CD4-positive, alpha-beta memory T cell (primary cell): ENCODE measurements at regions not wholly inside any gene's neighbourhood (a gene's known extent, or its start where the extent isn't known, plus 50 kb on each side); places are given as distances from the start of the nearest gene placed in this dataset.
A peak's percentile ranks its signal among the peaks of the same experiment; 100 is the strongest.
"Not testable (repeated sequence)": the region's sequence is repeated elsewhere in the genome, so short reads cannot be mapped to it uniquely, and the experiment has no call there.

ENCODE experiments used
- CTCF ChIA-PET: fragments of 350-600 bp; sonication (Branson Sonifier 250); formaldehyde crosslinking; loops from one replicate; lab custom pipeline; 2021; ENCODE audit warnings: inconsistent platforms; ENCODE audit not compliant: partially characterized antibody; lab: Charles Lee
- POLR2A ChIA-PET: fragments of 350-600 bp; sonication (Branson Sonifier 250); formaldehyde crosslinking; loops from one replicate; lab custom pipeline; 2021; ENCODE audit not compliant: partially characterized antibody; lab: Charles Lee
- DNase-seq, 5 donors: peaks; one replicate each; pipeline versions ENCODE4 v3.0.0 to v3.0.0-alpha.2; 2020 to 2022; ENCODE audit warnings: mixed read lengths in 1 of 5
- H3K27ac ChIP-seq: one replicate; pipeline ENCODE4 v1.7.0; 2013; ENCODE audit warnings: low read depth, low read length
- H3K27me3 ChIP-seq: 2 replicates; pipeline ENCODE4 v1.7.0; 2013; ENCODE audit warnings: mild to moderate bottlenecking, low read length, moderate library complexity; ENCODE audit not compliant: insufficient read depth
- H3K36me3 ChIP-seq: 2 replicates; pipeline ENCODE4 v1.7.0; 2013; ENCODE audit warnings: mild to moderate bottlenecking, low read length, moderate library complexity; ENCODE audit not compliant: insufficient read depth
- H3K4me1 ChIP-seq: 2 replicates; pipeline ENCODE4 v1.7.0; 2013; ENCODE audit warnings: mild to moderate bottlenecking, low read length, moderate library complexity; ENCODE audit not compliant: insufficient read depth
- H3K4me3 ChIP-seq, 2 donors: one replicate each; pipeline ENCODE4 v1.7.0; 2013; ENCODE audit warnings: low read length in 2 of 2, mild to moderate bottlenecking in 1 of 2
- H3K9me3 ChIP-seq, 2 donors: one replicate each; pipeline ENCODE4 v1.7.0; 2013; ENCODE audit warnings: low read length in 2 of 2, control low read depth in 1 of 2; ENCODE audit not compliant: control insufficient read depth in 1 of 2
- H3K27ac Mint-ChIP-seq, 7 donors: one replicate each; pipeline ENCODE4 v1.8.0; 2020 to 2021; ENCODE audit warnings: mixed read lengths in 7 of 7, mild to moderate bottlenecking in 6 of 7, inconsistent platforms in 3 of 7, moderate library complexity in 3 of 7
- H3K27me3 Mint-ChIP-seq, 2 donors: one replicate each; pipeline ENCODE4 v1.8.0; 2020 to 2021; ENCODE audit warnings: mixed read lengths in 2 of 2
- H3K36me3 Mint-ChIP-seq, 2 donors: one replicate each; pipeline ENCODE4 v1.8.0; 2020 to 2021; ENCODE audit warnings: mixed read lengths in 2 of 2, inconsistent platforms in 1 of 2, mild to moderate bottlenecking in 1 of 2
- H3K4me1 Mint-ChIP-seq, 4 donors: one replicate each; pipeline ENCODE4 v1.8.0; 2020 to 2021; ENCODE audit warnings: mixed read lengths in 4 of 4, mild to moderate bottlenecking in 1 of 4
- H3K4me3 Mint-ChIP-seq, 8 donors: one replicate each; pipeline ENCODE4 v1.8.0; 2020 to 2021; ENCODE audit warnings: mixed read lengths in 8 of 8, mild to moderate bottlenecking in 7 of 8, moderate library complexity in 6 of 8, inconsistent platforms in 3 of 8
- H3K9me3 Mint-ChIP-seq, 8 donors: one replicate each; pipeline ENCODE4 v1.8.0; 2020 to 2021; ENCODE audit warnings: mixed read lengths in 8 of 8, mild to moderate bottlenecking in 5 of 8, inconsistent platforms in 3 of 8, moderate library complexity in 1 of 8
- intact Hi-C: fragments of 100-400 bp; cut with micrococcal nuclease; formaldehyde crosslinking; loops from one replicate; pipeline ENCODE4 v1.15.1; 2023

GRCh38 chr12:42030588-42030987, 114.1 kb downstream of the GXYLT1 start:
- ChIA-PET CTCF (interaction anchor here (1.3 to 1.6 kb wide), 2 partner anchors 9 to 301 kb away, joined by 3 to 4 read pairs; no protein-coding TSS in a partner anchor), POLR2A (no interaction called here)
- intact Hi-C loops, result no loop called here
- no peak overlapping the region for H3K4me3 ChIP-seq
- peaks cover 0 to 5% of the 10 kb centered on the region in 2 donors for H3K27me3 Mint-ChIP-seq
- no peaks in the 10 kb centered on the region for H3K9me3 Mint-ChIP-seq
- no peak overlapping the region for H3K27ac Mint-ChIP-seq
- H3K36me3 ChIP-seq, result no peaks in the 10 kb centered on the region
- H3K27me3 ChIP-seq, result peaks cover 3% of the 10 kb centered on the region
- no peaks in the 10 kb centered on the region for H3K9me3 ChIP-seq
- H3K4me1 ChIP-seq, result no peaks in the 10 kb centered on the region
- peaks cover 0 to 3% (median 0%) of the 10 kb centered on the region in 4 donors for H3K4me1 Mint-ChIP-seq
- H3K4me3 Mint-ChIP-seq, result no peak overlapping the region
- DNase-seq, result no peak
- no peaks in the 10 kb centered on the region for H3K36me3 Mint-ChIP-seq
- no peak overlapping the region for H3K27ac ChIP-seq

- Histone ChIP-seq H3K4me1 (peaks cover 10% of the 10 kb centered on the region), H3K27me3 (no peaks in the 10 kb centered on the region), H3K9me3 (no peaks in the 10 kb centered on the region), H3K36me3 (no peaks in the 10 kb centered on the region), H3K4me3 (no peak overlapping the region), H3K27ac (no peak overlapping the region)
- ChIA-PET CTCF (no interaction called here), POLR2A (no interaction called here)
- DNase-seq, result no peak
- Mint-ChIP-seq H3K36me3 (no peaks in the 10 kb centered on the region), H3K27ac (no peak overlapping the region), H3K4me3 (no peak overlapping the region), H3K27me3 (peaks cover 0 to 1% of the 10 kb centered on the region in 2 donors), H3K9me3 (no peaks in the 10 kb centered on the region), H3K4me1 (peaks cover 7 to 12% (median 11%) of the 10 kb centered on the region in 4 donors)
- intact Hi-C loops, result no loop called here
Measured at GRCh38 chr12:42027546-42027945, 117.1 kb downstream of the GXYLT1 start.

- intact Hi-C loops, result loop anchor here (2.0 kb wide), 2 partner anchors 308 to 748 kb away; no protein-coding TSS in a partner anchor
Measured at GRCh38 chr12:42024495-42024830, 120.2 kb downstream of the GXYLT1 start.

GRCh38 chr12:42023733-42024494, 120.8 kb downstream of the GXYLT1 start:
- Mint-ChIP-seq H3K27me3 (peaks cover 3 to 6% of the 10 kb centered on the region in 2 donors), H3K4me1 (peaks cover 7 to 12% (median 9%) of the 10 kb centered on the region in 4 donors), H3K9me3 (no peaks in the 10 kb centered on the region), H3K36me3 (no peaks in the 10 kb centered on the region), H3K4me3 (peak overlapping the region; percentile 41 to 88 (median 74)), H3K27ac (peak overlapping the region in 3 of 7 donors; percentile 3 to 65 (median 4))
- H3K27me3 ChIP-seq, result no peaks in the 10 kb centered on the region
- peaks cover 10% of the 10 kb centered on the region for H3K4me1 ChIP-seq
- no peaks in the 10 kb centered on the region for H3K9me3 ChIP-seq
- DNase-seq, result peak; percentile 44 to 58 (median 54)
- no peaks in the 10 kb centered on the region for H3K36me3 ChIP-seq
- intact Hi-C loops, result loop anchor here (2.0 kb wide), 2 partner anchors 309 to 747 kb away; no protein-coding TSS in a partner anchor
- ChIA-PET CTCF (interaction anchor here (0.6 to 3.5 kb wide), 39 partner anchors 9 to 1078 kb away, joined by 3 to 58 read pairs (median 4); no protein-coding TSS in a partner anchor), POLR2A (interaction anchor here (0.7 kb wide), 1 partner anchor 359 kb away, joined by 3 read pairs; no protein-coding TSS in a partner anchor)
- H3K4me3 ChIP-seq, result peak overlapping the region; percentile 14 to 66
- no peak overlapping the region for H3K27ac ChIP-seq

More at GRCh38 chr12:42024495-42024830, 120.2 kb downstream of the GXYLT1 start:
- H3K4me3 ChIP-seq, result no peak overlapping the region
- no peak overlapping the region for H3K27ac ChIP-seq
- ChIA-PET CTCF (interaction anchor here (0.7 to 3.5 kb wide), 33 partner anchors 9 to 1078 kb away, joined by 3 to 58 read pairs (median 4); no protein-coding TSS in a partner anchor), POLR2A (interaction anchor here (0.7 kb wide), 1 partner anchor 359 kb away, joined by 3 read pairs; no protein-coding TSS in a partner anchor)
- peak overlapping the region in 6 of 8 donors; percentile 63 to 88 (median 76) for H3K4me3 Mint-ChIP-seq
- no peaks in the 10 kb centered on the region for H3K27me3 ChIP-seq
- H3K27ac Mint-ChIP-seq, result no peak overlapping the region
- no peaks in the 10 kb centered on the region for H3K36me3 Mint-ChIP-seq
- no peaks in the 10 kb centered on the region for H3K36me3 ChIP-seq
- no peak for DNase-seq
- peaks cover 10% of the 10 kb centered on the region for H3K4me1 ChIP-seq
- H3K9me3 Mint-ChIP-seq, result no peaks in the 10 kb centered on the region
- peaks cover 3 to 6% of the 10 kb centered on the region in 2 donors for H3K27me3 Mint-ChIP-seq
- peaks cover 7 to 12% (median 9%) of the 10 kb centered on the region in 4 donors for H3K4me1 Mint-ChIP-seq
- H3K9me3 ChIP-seq, result no peaks in the 10 kb centered on the region

- H3K27me3 Mint-ChIP-seq, POLR2A ChIA-PET, H3K36me3 Mint-ChIP-seq, H3K4me3 Mint-ChIP-seq, H3K4me3 ChIP-seq, H3K27ac Mint-ChIP-seq, H3K9me3 ChIP-seq, H3K9me3 Mint-ChIP-seq, H3K36me3 ChIP-seq, DNase-seq, intact Hi-C loops, H3K27ac ChIP-seq, H3K27me3 ChIP-seq: not testable (repeated sequence)
- CTCF ChIA-PET, result interaction anchor here (0.8 to 1.8 kb wide), 4 partner anchors 9 to 312 kb away, joined by 3 to 4 read pairs (median 4); no protein-coding TSS in a partner anchor
- peaks cover 7 to 12% (median 9%) of the 10 kb centered on the region in 4 donors for H3K4me1 Mint-ChIP-seq
- H3K4me1 ChIP-seq, result peaks cover 10% of the 10 kb centered on the region
Measured at GRCh38 chr12:42021937-42022336, 122.7 kb downstream of the GXYLT1 start.

GRCh38 chr12:42021469-42021868, 123.2 kb downstream of the GXYLT1 start:
- Mint-ChIP-seq H3K4me1 (peaks cover 7 to 12% (median 9%) of the 10 kb centered on the region in 4 donors), H3K4me3 (no peak overlapping the region), H3K27me3 (peaks cover 3 to 6% of the 10 kb centered on the region in 2 donors), H3K36me3 (no peaks in the 10 kb centered on the region), H3K9me3 (no peaks in the 10 kb centered on the region), H3K27ac (no peak overlapping the region)
- DNase-seq, result no peak
- Histone ChIP-seq H3K36me3 (no peaks in the 10 kb centered on the region), H3K27ac (no peak overlapping the region), H3K4me3 (no peak overlapping the region), H3K9me3 (no peaks in the 10 kb centered on the region), H3K4me1 (peaks cover 10% of the 10 kb centered on the region), H3K27me3 (no peaks in the 10 kb centered on the region)
- ChIA-PET POLR2A (no interaction called here), CTCF (interaction anchor here (0.8 to 1.7 kb wide), 3 partner anchors 9 to 18 kb away, joined by 3 to 4 read pairs (median 4); no protein-coding TSS in a partner anchor)
- intact Hi-C loops, result no loop called here

GRCh38 chr12:42020226-42020625, 124.4 kb downstream of the GXYLT1 start:
- H3K27me3 ChIP-seq, result no peaks in the 10 kb centered on the region
- ChIA-PET POLR2A (no interaction called here), CTCF (no interaction called here)
- no peak overlapping the region for H3K4me3 ChIP-seq
- H3K4me1 Mint-ChIP-seq, result peaks cover 7 to 12% (median 9%) of the 10 kb centered on the region in 4 donors
- no peak overlapping the region for H3K4me3 Mint-ChIP-seq
- intact Hi-C loops, result no loop called here
- no peak overlapping the region for H3K27ac ChIP-seq
- H3K9me3 ChIP-seq, result no peaks in the 10 kb centered on the region
- H3K9me3 Mint-ChIP-seq, result no peaks in the 10 kb centered on the region
- H3K36me3 ChIP-seq, result no peaks in the 10 kb centered on the region
- no peaks in the 10 kb centered on the region for H3K36me3 Mint-ChIP-seq
- H3K27me3 Mint-ChIP-seq, result peaks cover 4 to 6% of the 10 kb centered on the region in 2 donors
- H3K27ac Mint-ChIP-seq, result no peak overlapping the region
- peaks cover 10% of the 10 kb centered on the region for H3K4me1 ChIP-seq
- DNase-seq, result no peak
